Dedifferentiated amniotic fluid mesenchymal stem cell (primary cell): ENCODE measurements at regions not wholly inside any gene's neighbourhood (a gene's known extent, or its start where the extent isn't known, plus 50 kb on each side); places are given as distances from the start of the nearest gene placed in this dataset.

ENCODE experiments used
- DNase-seq: peaks from one replicate; pipeline ENCODE4 v3.0.0-alpha.2; 2016; ENCODE audit errors: extremely low spot score

- no peak for DNase-seq
Observed at GRCh38 chr7:114755856-114756255, 166.0 kb upstream of the MDFIC start.

GRCh38 chr7:114758661-114759227 is 163.2 kb upstream of the MDFIC start:
- DNase-seq = no peak

GRCh38 chr7:114759347-114760062 is 162.4 kb upstream of the MDFIC start:
- DNase-seq = no peak

- DNase-seq = no peak
Observed at GRCh38 chr7:114760477-114760876, 161.4 kb upstream of the MDFIC start.

- no peak for DNase-seq
Observed at GRCh38 chr7:114761973-114762372, 159.9 kb upstream of the MDFIC start.

- no peak for DNase-seq
Observed at GRCh38 chr7:114765331-114766040, 156.4 kb upstream of the MDFIC start.

- no peak for DNase-seq
Observed at GRCh38 chr7:114766041-114766356, 155.9 kb upstream of the MDFIC start.

- no peak for DNase-seq
Observed at GRCh38 chr7:114777288-114777687, 144.6 kb upstream of the MDFIC start.

- DNase-seq = no peak
Observed at GRCh38 chr7:114783508-114783907, 138.4 kb upstream of the MDFIC start.

GRCh38 chr7:114784177-114784576 is 137.7 kb upstream of the MDFIC start:
- DNase-seq = no peak

GRCh38 chr7:114784746-114785145 is 137.1 kb upstream of the MDFIC start:
- no peak for DNase-seq

GRCh38 chr7:114785496-114785895 is 136.4 kb upstream of the MDFIC start:
- DNase-seq = no peak

GRCh38 chr7:114786455-114786854 is 135.4 kb upstream of the MDFIC start:
- no peak for DNase-seq

GRCh38 chr7:114787556-114787955 is 134.3 kb upstream of the MDFIC start:
- DNase-seq = no peak

- DNase-seq = no peak
Observed at GRCh38 chr7:114788706-114789105, 133.2 kb upstream of the MDFIC start.

- no peak for DNase-seq
Observed at GRCh38 chr7:114789161-114789560, 132.7 kb upstream of the MDFIC start.

GRCh38 chr7:114789871-114790311 is 132.0 kb upstream of the MDFIC start:
- peak; percentile 31 for DNase-seq

- DNase-seq = no peak
Observed at GRCh38 chr7:114790521-114790920, 131.4 kb upstream of the MDFIC start.

GRCh38 chr7:114791771-114792170 is 130.1 kb upstream of the MDFIC start:
- DNase-seq = no peak

GRCh38 chr7:114793155-114793845 is 128.6 kb upstream of the MDFIC start:
- DNase-seq = no peak

GRCh38 chr7:114795475-114795874 is 126.4 kb upstream of the MDFIC start:
- no peak for DNase-seq

GRCh38 chr7:114799628-114800028 is 122.3 kb upstream of the MDFIC start:
- DNase-seq = no peak

GRCh38 chr7:114802632-114803031 is 119.3 kb upstream of the MDFIC start:
- no peak for DNase-seq
